ENCODE measurements at regions not wholly inside any gene's neighbourhood (a gene's known extent, or its start where the extent isn't known, plus 50 kb on each side); places are given as distances from the start of the nearest gene placed in this dataset.
A peak's percentile ranks its signal among the peaks of the same experiment; 100 is the strongest.

- Histone ChIP-seq H3K27me3 (no peaks in the 10 kb centered on the region), H3K4me3 (no peak overlapping the region), H3K4me1 (peaks cover 23% of the 10 kb centered on the region), H3K27ac (no peak overlapping the region), H3K9ac (no peak overlapping the region), H3K36me3 (no peaks in the 10 kb centered on the region), H3K9me3 (peaks cover 8% of the 10 kb centered on the region; the same call in 1 of the 2 replicates), H3K4me2 (no peak overlapping the region), H4K20me1 (no peaks in the 10 kb centered on the region)
- no peak for TF ChIP-seq Cebpa-rat (IDR thresholded peaks at IDR 0.05)
Observed at GRCh38 chr20:56873836-56874235, 244.7 kb downstream of the TFAP2C start.

- Histone ChIP-seq H3K4me3 (no peak overlapping the region), H3K9ac (no peak overlapping the region), H3K27ac (no peak overlapping the region), H3K9me3 (peaks cover 8% of the 10 kb centered on the region; the same call in 1 of the 2 replicates), H3K27me3 (no peaks in the 10 kb centered on the region), H3K4me1 (peaks cover 20% of the 10 kb centered on the region), H4K20me1 (no peaks in the 10 kb centered on the region), H3K4me2 (no peak overlapping the region), H3K36me3 (no peaks in the 10 kb centered on the region)
- no peak for TF ChIP-seq Cebpa-rat (IDR thresholded peaks at IDR 0.05)
Observed at GRCh38 chr20:56875052-56875659, 246.1 kb downstream of the TFAP2C start.

- H3K27ac ChIP-seq = no peak overlapping the region
- H3K36me3 ChIP-seq = no peaks in the 10 kb centered on the region
- peaks cover 13% of the 10 kb centered on the region for H3K4me1 ChIP-seq
- peaks cover 8% of the 10 kb centered on the region; the same call in 1 of the 2 replicates for H3K9me3 ChIP-seq
- H4K20me1 ChIP-seq = no peaks in the 10 kb centered on the region
- no peak overlapping the region for H3K4me3 ChIP-seq
- no peaks in the 10 kb centered on the region for H3K27me3 ChIP-seq
- no peak overlapping the region for H3K4me2 ChIP-seq
- no peak for TF ChIP-seq Cebpa-rat (IDR thresholded peaks at IDR 0.05)
- no peak overlapping the region for H3K9ac ChIP-seq
Observed at GRCh38 chr20:56875803-56876202, 246.7 kb downstream of the TFAP2C start.

- Histone ChIP-seq H3K27ac (no peak overlapping the region), H3K4me3 (no peak overlapping the region), H3K36me3 (no peaks in the 10 kb centered on the region), H3K27me3 (no peaks in the 10 kb centered on the region), H3K9me3 (no peaks in the 10 kb centered on the region; the same call in 1 of the 2 replicates), H3K4me2 (no peak overlapping the region), H3K4me1 (0 out of 2 replicates have a peak, but pooled peaks cover 5% of the 10 kb centered on the region), H4K20me1 (no peaks in the 10 kb centered on the region), H3K9ac (no peak overlapping the region)
- TF ChIP-seq Cebpa-rat (IDR thresholded peaks at IDR 0.05) = no peak
Observed at GRCh38 chr20:56885521-56885920, 256.4 kb downstream of the TFAP2C start.

- H3K4me3 ChIP-seq = no peak overlapping the region
Observed at GRCh38 chr20:56890011-56890410, 260.9 kb downstream of the TFAP2C start.

GRCh38 chr20:56893226-56893917 is 264.3 kb downstream of the TFAP2C start:
- Histone ChIP-seq H3K4me1 (peaks cover 20% of the 10 kb centered on the region), H3K27me3 (no peaks in the 10 kb centered on the region), H3K36me3 (no peaks in the 10 kb centered on the region), H3K9me3 (0 out of 2 replicates have a peak, but pooled peaks cover 3% of the 10 kb centered on the region), H4K20me1 (no peaks in the 10 kb centered on the region), H3K27ac (0 out of 2 replicates have a peak overlapping the region, but pooled peaks have one; percentile 44), H3K9ac (no peak overlapping the region), H3K4me3 (no peak overlapping the region), H3K4me2 (peak overlapping the region; percentile 40)
- no peak for TF ChIP-seq Cebpa-rat (IDR thresholded peaks at IDR 0.05)

More at GRCh38 chr20:56890011-56890410, 260.9 kb downstream of the TFAP2C start:
- no peaks in the 10 kb centered on the region for H3K36me3 ChIP-seq
- no peaks in the 10 kb centered on the region for H3K27me3 ChIP-seq
- TF ChIP-seq Cebpa-rat (IDR thresholded peaks at IDR 0.05) = no peak
- H3K4me2 ChIP-seq = no peak overlapping the region
- no peaks in the 10 kb centered on the region for H4K20me1 ChIP-seq
- H3K27ac ChIP-seq = no peak overlapping the region
- H3K9me3 ChIP-seq = 0 out of 2 replicates have a peak, but pooled peaks cover 3% of the 10 kb centered on the region
- H3K4me1 ChIP-seq = peaks cover 20% of the 10 kb centered on the region
- no peak overlapping the region for H3K9ac ChIP-seq

GRCh38 chr20:56896447-56896846 is 267.3 kb downstream of the TFAP2C start:
- Histone ChIP-seq H3K9ac (no peak overlapping the region), H3K9me3 (peaks cover 10% of the 10 kb centered on the region), H3K36me3 (no peaks in the 10 kb centered on the region), H4K20me1 (no peaks in the 10 kb centered on the region), H3K27me3 (no peaks in the 10 kb centered on the region), H3K4me2 (no peak overlapping the region), H3K4me3 (no peak overlapping the region), H3K27ac (no peak overlapping the region), H3K4me1 (peaks cover 20% of the 10 kb centered on the region)
- TF ChIP-seq Cebpa-rat (IDR thresholded peaks at IDR 0.05) = no peak

GRCh38 chr20:56897318-56897957 is 268.3 kb downstream of the TFAP2C start:
- Histone ChIP-seq H3K9me3 (peaks cover 14% of the 10 kb centered on the region), H3K27ac (no peak overlapping the region), H3K4me1 (peaks cover 20% of the 10 kb centered on the region), H3K4me2 (no peak overlapping the region), H4K20me1 (no peaks in the 10 kb centered on the region), H3K36me3 (no peaks in the 10 kb centered on the region), H3K27me3 (no peaks in the 10 kb centered on the region), H3K4me3 (no peak overlapping the region), H3K9ac (no peak overlapping the region)
- no peak for TF ChIP-seq Cebpa-rat (IDR thresholded peaks at IDR 0.05)

- Histone ChIP-seq H3K9ac (no peak overlapping the region), H4K20me1 (no peaks in the 10 kb centered on the region), H3K27me3 (no peaks in the 10 kb centered on the region), H3K4me1 (peaks cover 17% of the 10 kb centered on the region), H3K36me3 (no peaks in the 10 kb centered on the region), H3K9me3 (peaks cover 14% of the 10 kb centered on the region), H3K4me2 (no peak overlapping the region), H3K4me3 (no peak overlapping the region), H3K27ac (no peak overlapping the region)
- TF ChIP-seq Cebpa-rat (IDR thresholded peaks at IDR 0.05) = no peak
Observed at GRCh38 chr20:56897958-56898349, 268.8 kb downstream of the TFAP2C start.

GRCh38 chr20:56899506-56899905 is 270.4 kb downstream of the TFAP2C start:
- Histone ChIP-seq H3K4me1 (peaks cover 1% of the 10 kb centered on the region; the same call in 1 of the 2 replicates), H3K36me3 (no peaks in the 10 kb centered on the region), H3K9me3 (peaks cover 11% of the 10 kb centered on the region), H3K4me2 (no peak overlapping the region), H3K9ac (no peak overlapping the region), H4K20me1 (no peaks in the 10 kb centered on the region), H3K4me3 (no peak overlapping the region), H3K27ac (no peak overlapping the region), H3K27me3 (no peaks in the 10 kb centered on the region)
- TF ChIP-seq Cebpa-rat (IDR thresholded peaks at IDR 0.05) = no peak

Measured in BLaER1 (cell line).